Heart left ventricle (tissue), 16 donors: ENCODE measurements at regions not wholly inside any gene's neighbourhood (a gene's known extent, or its start where the extent isn't known, plus 50 kb on each side); places are given as distances from the start of the nearest gene placed in this dataset.

Source experiments
- ATAC-seq, 4 donors: fragments of 200-7000 bp; cut with Tn5 transposase; one replicate each; pipeline ENCODE4 v1.9.1; 2020 to 2022; ENCODE audit warnings: moderate library complexity in 4 of 4, mild to moderate bottlenecking in 3 of 4, moderate number of reproducible peaks in 1 of 4
- DNase-seq, 5 donors: peaks; one replicate each; pipeline ENCODE4 v3.0.0-alpha.2; 2020
- H3K27ac ChIP-seq, 12 donors: fragments of 200-600 bp; sonication (generic) in 4 of 12; one replicate each; pipeline versions ENCODE4 v1.5.0 to v1.8.0; 2016 to 2022; ENCODE audit warnings: mild to moderate bottlenecking in 2 of 12
- H3K27me3 ChIP-seq, 9 donors: fragments of 200-600 bp; sonication (generic) in 2 of 9; one replicate each; pipeline versions ENCODE4 v1.5.1 to v1.8.0; 2016 to 2022; ENCODE audit warnings: mild to moderate bottlenecking in 3 of 9
- H3K36me3 ChIP-seq, 9 donors: fragments of 200-600 bp; sonication (generic) in 2 of 9; one replicate each; pipeline versions ENCODE4 v1.5.0 to v1.8.0; 2018 to 2022; ENCODE audit warnings: mild to moderate bottlenecking in 2 of 9
- H3K4me1 ChIP-seq, 12 donors: fragments of 200-600 bp; sonication (generic) in 4 of 12; one replicate each; pipeline versions ENCODE4 v1.5.0 to v1.8.0; 2016 to 2022; ENCODE audit warnings: mild to moderate bottlenecking in 3 of 12
- H3K4me3 ChIP-seq, 12 donors: fragments of 200-600 bp; sonication (generic) in 4 of 12; one replicate each; pipeline versions ENCODE4 v1.5.0 to v1.8.0; 2017 to 2022; ENCODE audit warnings: mild to moderate bottlenecking in 9 of 12, moderate library complexity in 4 of 12
- H3K9me3 ChIP-seq, 12 donors: fragments of 200-600 bp; sonication (generic) in 4 of 12; one replicate each; pipeline versions ENCODE4 v1.5.0 to v1.8.0; 2016 to 2022; ENCODE audit warnings: mild to moderate bottlenecking in 1 of 12
- CTCF ChIP-seq, 12 donors: fragments of 200-600 bp; sonication (generic) in 4 of 12; IDR thresholded peaks; one replicate each; pipeline versions ENCODE4 v1.5.0 to v1.8.0; 2018 to 2022; ENCODE audit warnings: antibody characterized with exemption in 12 of 12, mild to moderate bottlenecking in 5 of 12
- POLR2A ChIP-seq, 2 donors: fragments of 450-650 bp; IDR thresholded peaks; one replicate each; pipeline ENCODE4 v1.6.1; 2017; ENCODE audit warnings: antibody characterized with exemption in 2 of 2, mild to moderate bottlenecking in 2 of 2, moderate library complexity in 2 of 2
- WGBS, 4 donors: extraction: QIAGEN DNeasy Blood & Tissue Kit in 2 of 4; methylation state at CpG; one replicate each; pipeline versions ENCODE4 v1.1.5 to v1.1.7; 2013 to 2018; 5-methylcytosine and 5-hydroxymethylcytosine counted together
- intact Hi-C, 10 donors: fragments of 100-400 bp; cut with DNase I; formaldehyde crosslinking; loops; one replicate each; pipeline versions ENCODE4 v1.11.1 to v1.14.2; 2022
- donor health status: ischemic (EF 13 %, LVEDD 7.1; RV severe dilation, severe dysfunction).
- donor health status: healthy with polysubstance abuse.
- donor health status: DM: no; HTN: yes; CAD: no.
- donor health status: DM: no; HTN: no; CAD: no.
- donor health status: ischemic (EF 25% LVEDD 6.9; RV normal size, moderate dysfunction).
- donor health status: ischemic (EF 25% LVEDD 5.7; RV mildly dilated, moderate dysfunction).
- donor health status: healthy.
- donor health status: DM: yes; HTN: yes; CAD: no.
- donor health status: ischemic (EF 35%, LVEDD 5.7; RV mildly dilated, moderate dysfunction).
- donor health status: nonischemic (EF 11% LVEDD 7.7; RV severe dilation, severe dysfunction).
- donor health status: DM: yes; HTN: yes; CAD: no.
- donor health status: PGD.
- donor health status: ischemic (EF 29% LVEDD 5.4; RV normal size, mild dysfunction).
- donor health status: nonischemic (EF 23%, LVEDD 6.1; RV moderate dilation, normal function).

GRCh38 chr2:138960191-138960590 lies 180.0 kb upstream of the NXPH2 start:
- 62 to 68% (median 64%) methylated on average over 4 of the region's 4 CpGs for WGBS, 4 donors
- no peak for TF ChIP-seq POLR2A (IDR thresholded peaks at IDR 0.05)
- TF ChIP-seq CTCF (IDR thresholded peaks at IDR 0.05), result no peak
- Histone ChIP-seq H3K27me3 (no peaks in the 10 kb centered on the region), H3K36me3 (no peaks in the 10 kb centered on the region), H3K27ac (no peak overlapping the region), H3K4me3 (no peak overlapping the region), H3K4me1 (no peaks in the 10 kb centered on the region), H3K9me3 (peaks cover 0 to 7% (median 0%) of the 10 kb centered on the region in 12 donors)
- intact Hi-C loops, result no loop called here
- DNase-seq (no peak), ATAC-seq (no peak)

- TF ChIP-seq POLR2A (IDR thresholded peaks at IDR 0.05), result no peak
- no peak for TF ChIP-seq CTCF (IDR thresholded peaks at IDR 0.05)
- 77 to 83% (median 80%) methylated on average over 2 of the region's 2 CpGs for WGBS, 4 donors
Measured at GRCh38 chr2:138959031-138959430, 178.8 kb upstream of the NXPH2 start.

GRCh38 chr2:138956116-138956515 lies 175.9 kb upstream of the NXPH2 start:
- 34 to 71% (median 52%) methylated on average over 2 of the region's 2 CpGs for WGBS, 4 donors
- ATAC-seq, result no peak
- Histone ChIP-seq H3K4me3 (no peak overlapping the region), H3K27ac (no peak overlapping the region), H3K36me3 (no peaks in the 10 kb centered on the region), H3K9me3 (peaks cover 0 to 7% (median 0%) of the 10 kb centered on the region in 12 donors), H3K4me1 (no peaks in the 10 kb centered on the region), H3K27me3 (no peaks in the 10 kb centered on the region)
- intact Hi-C loops, result no loop called here
- TF ChIP-seq CTCF (IDR thresholded peaks at IDR 0.05) (no peak), POLR2A (IDR thresholded peaks at IDR 0.05) (no peak)
- DNase-seq, result no peak

More at GRCh38 chr2:138959031-138959430, 178.8 kb upstream of the NXPH2 start:
- Histone ChIP-seq H3K4me1 (no peaks in the 10 kb centered on the region), H3K4me3 (no peak overlapping the region), H3K27ac (no peak overlapping the region), H3K27me3 (no peaks in the 10 kb centered on the region), H3K36me3 (no peaks in the 10 kb centered on the region), H3K9me3 (peaks cover 0 to 7% (median 0%) of the 10 kb centered on the region in 12 donors)
- no peak for ATAC-seq
- intact Hi-C loops, result no loop called here
- DNase-seq, result no peak

GRCh38 chr2:138950486-138950885 lies 170.3 kb upstream of the NXPH2 start:
- Histone ChIP-seq H3K36me3 (no peaks in the 10 kb centered on the region), H3K9me3 (no peaks in the 10 kb centered on the region), H3K4me1 (peaks cover 0 to 10% (median 0%) of the 10 kb centered on the region in 12 donors), H3K27ac (no peak overlapping the region), H3K4me3 (no peak overlapping the region), H3K27me3 (no peaks in the 10 kb centered on the region)
- TF ChIP-seq CTCF (IDR thresholded peaks at IDR 0.05) (no peak), POLR2A (IDR thresholded peaks at IDR 0.05) (no peak)
- 83 to 91% (median 88%) methylated on average over 2 of the region's 2 CpGs for WGBS, 4 donors
- intact Hi-C loops, result no loop called here
- DNase-seq, result no peak
- ATAC-seq, result no peak
